SW 1271 (cell line): ENCODE measurements at regions not wholly inside any gene's neighbourhood (a gene's known extent, or its start where the extent isn't known, plus 50 kb on each side); places are given as distances from the start of the nearest gene placed in this dataset.
A peak's percentile ranks its signal among the peaks of the same experiment; 100 is the strongest.
"Not testable (repeated sequence)": the region's sequence is repeated elsewhere in the genome, so short reads cannot be mapped to it uniquely, and the experiment has no call there.

ENCODE experiments used
- DNase-seq, 2 experiments: peaks; one replicate each; lab custom pipeline; 2025; lab: John Stamatoyannopoulos, UW

- DNase-seq: peak; percentile 23 to 25
These were observed 78.8 kb upstream of the ATP8B1 start for GRCh38 chr18:57881818-57882413.

GRCh38 chr18:57879924-57880323, 76.8 kb upstream of the ATP8B1 start:
- DNase-seq: not testable (repeated sequence)

GRCh38 chr18:57869221-57869620, 66.1 kb upstream of the ATP8B1 start:
- no peak for DNase-seq

GRCh38 chr18:57866355-57866754, 63.2 kb upstream of the ATP8B1 start:
- no peak for DNase-seq

- DNase-seq: no peak
These were observed 61.6 kb upstream of the ATP8B1 start for GRCh38 chr18:57864615-57865121.

GRCh38 chr18:57863706-57864105, 60.6 kb upstream of the ATP8B1 start:
- DNase-seq: no peak

- peak in 1 of 2 experiments; percentile 25 for DNase-seq
These were observed 56.2 kb upstream of the ATP8B1 start for GRCh38 chr18:57859314-57859713.

- DNase-seq: no peak
These were observed 53.6 kb upstream of the ATP8B1 start for GRCh38 chr18:57856557-57857280.

- DNase-seq: no peak
These were observed 53.0 kb upstream of the ATP8B1 start for GRCh38 chr18:57856128-57856527.

GRCh38 chr18:57855551-57855950, 52.4 kb upstream of the ATP8B1 start:
- DNase-seq: no peak

- DNase-seq: no peak
These were observed 51.6 kb upstream of the ATP8B1 start for GRCh38 chr18:57854726-57855125.

GRCh38 chr18:57853864-57854263, 50.7 kb upstream of the ATP8B1 start:
- no peak for DNase-seq

GRCh38 chr18:57853133-57853532, 50.0 kb upstream of the ATP8B1 start:
- no peak for DNase-seq
